HG03066 (cell line): ENCODE measurements at regions not wholly inside any gene's neighbourhood (a gene's known extent, or its start where the extent isn't known, plus 50 kb on each side); places are given as distances from the start of the nearest gene placed in this dataset.

Source experiments
- ATAC-seq: cut with Tn5 transposase; IDR thresholded peaks from one replicate; pipeline ENCODE4 v1.9.1; 2021; ENCODE audit warnings: low read depth; ENCODE audit not compliant: unreplicated experiment

DNA sequence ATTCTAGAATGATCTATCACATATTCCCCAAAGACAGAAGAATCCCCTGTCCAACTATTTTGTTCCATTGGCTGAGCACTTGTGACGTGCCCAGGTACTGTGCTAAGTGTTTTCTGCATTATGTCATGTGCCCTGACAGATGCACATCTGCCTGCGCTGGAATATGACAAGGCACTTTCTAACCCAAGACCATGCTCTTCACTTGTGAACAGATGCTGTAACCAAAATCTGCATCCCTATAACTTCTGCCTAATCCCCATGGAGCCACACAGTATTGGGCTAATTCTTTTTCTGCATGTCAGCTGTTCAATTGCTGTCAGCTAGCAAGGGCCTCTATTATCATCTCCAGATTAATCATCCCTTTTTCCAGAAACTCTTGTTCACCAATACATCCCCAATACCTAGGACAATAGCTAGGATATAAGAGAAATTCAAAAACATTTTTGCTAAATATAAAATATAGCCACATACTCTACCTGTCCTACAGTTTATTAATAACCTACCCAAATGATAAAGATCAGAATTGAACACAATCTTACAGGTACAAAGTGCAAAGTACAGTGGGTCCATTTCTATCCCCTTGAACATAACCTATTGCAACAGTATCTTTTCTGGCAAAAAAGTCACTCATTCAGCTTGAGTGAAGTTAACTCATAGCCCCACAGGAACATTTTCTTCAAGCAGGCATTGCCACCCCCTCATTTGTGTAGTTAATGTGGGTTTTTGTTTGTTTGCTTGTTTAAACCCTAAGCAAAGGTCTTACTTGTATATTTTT, 109.4 kb upstream of the LRRN1 start:
- no peak for ATAC-seq

DNA sequence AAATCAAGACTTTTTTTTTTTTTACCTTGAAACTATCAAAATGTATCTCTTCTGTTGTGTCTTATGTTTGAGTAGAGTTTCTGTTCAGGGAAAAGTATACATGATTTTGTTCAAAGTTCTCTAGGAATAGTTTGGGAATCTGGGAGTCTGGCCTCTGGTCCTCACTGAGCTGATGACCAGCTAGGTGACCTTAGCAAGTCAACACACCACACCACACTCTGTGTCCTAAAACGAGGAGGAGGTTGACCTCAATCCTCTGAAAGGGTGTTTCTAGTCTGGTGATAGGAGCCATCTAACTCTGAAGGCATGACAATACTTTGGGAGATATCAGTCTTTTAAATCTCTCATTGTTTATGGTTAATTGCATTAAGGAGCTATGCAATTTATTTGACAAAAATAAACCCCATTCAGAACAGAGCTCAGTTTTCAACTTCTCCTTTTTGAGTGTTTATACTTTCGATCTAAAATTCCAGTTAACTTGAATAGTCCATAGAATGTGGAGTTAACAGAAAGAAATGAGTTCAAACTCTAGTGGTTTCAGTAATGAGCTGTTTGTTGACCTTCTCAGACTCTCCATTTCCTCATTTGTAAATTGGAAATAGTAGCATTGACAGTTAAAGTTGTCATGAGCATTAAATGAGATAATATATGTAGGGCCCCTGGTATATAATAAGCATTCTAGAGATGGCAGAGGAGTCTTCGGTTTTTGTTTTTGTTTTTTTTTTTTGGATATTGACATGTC, 112.2 kb upstream of the LRRN1 start:
- ATAC-seq: no peak

DNA sequence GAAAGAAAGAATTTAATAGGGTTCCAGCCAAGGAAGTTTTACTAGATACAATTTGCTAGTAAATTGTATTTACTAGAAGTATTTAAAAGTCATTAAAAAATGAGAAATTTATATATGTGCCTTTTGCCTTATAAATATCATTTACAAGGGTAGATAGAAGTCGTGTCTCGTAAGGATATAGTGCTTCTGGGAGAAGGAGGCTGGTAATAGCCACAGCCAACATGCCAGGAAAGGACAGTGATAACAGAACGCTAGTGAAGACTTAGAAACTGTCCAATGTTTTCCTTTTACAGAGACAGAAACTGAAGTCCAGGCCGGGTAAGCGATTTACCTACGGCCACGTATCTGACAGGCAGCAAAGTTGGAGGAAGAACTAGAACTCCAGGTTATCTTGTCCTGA, 113.5 kb upstream of the LRRN1 start:
- ATAC-seq: no peak

DNA sequence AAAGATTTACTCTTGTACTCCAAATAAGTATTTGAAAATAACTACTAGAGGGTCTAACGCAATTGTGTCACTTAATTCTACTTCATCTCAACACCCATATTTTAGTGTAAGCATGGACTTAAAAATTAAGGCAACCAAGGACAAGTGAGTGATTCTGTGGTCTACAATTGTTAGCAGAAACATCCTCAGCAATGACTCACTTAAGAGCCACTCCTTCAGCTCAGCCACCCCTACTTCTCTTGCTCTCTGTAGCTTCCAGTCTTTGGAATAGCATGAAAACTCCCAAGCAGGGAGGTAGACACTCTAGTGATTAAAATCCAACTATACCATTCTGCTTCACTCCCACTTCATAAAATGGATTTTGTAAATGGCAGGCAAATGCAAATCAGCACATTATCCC, 116.0 kb upstream of the LRRN1 start:
- no peak for ATAC-seq

DNA sequence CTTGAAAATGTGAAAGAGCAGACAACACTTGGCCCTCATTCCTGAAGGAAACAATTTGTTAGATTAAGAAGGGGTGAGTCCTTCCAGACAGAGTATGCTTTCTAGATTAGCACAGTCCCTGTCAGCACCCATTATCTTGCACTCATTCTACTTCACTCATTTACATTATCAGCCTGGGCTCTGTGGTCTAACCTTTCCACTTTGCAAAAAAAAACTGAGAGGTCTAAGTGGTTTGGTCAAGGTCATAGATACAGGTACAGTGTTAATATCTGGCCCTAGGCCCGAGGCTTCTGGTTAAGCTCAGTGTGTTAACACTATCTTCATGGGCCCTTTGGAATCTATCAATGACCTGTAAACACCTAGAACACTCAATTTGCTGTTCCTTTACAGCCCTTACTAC, 123.4 kb upstream of the LRRN1 start:
- ATAC-seq: no peak

DNA sequence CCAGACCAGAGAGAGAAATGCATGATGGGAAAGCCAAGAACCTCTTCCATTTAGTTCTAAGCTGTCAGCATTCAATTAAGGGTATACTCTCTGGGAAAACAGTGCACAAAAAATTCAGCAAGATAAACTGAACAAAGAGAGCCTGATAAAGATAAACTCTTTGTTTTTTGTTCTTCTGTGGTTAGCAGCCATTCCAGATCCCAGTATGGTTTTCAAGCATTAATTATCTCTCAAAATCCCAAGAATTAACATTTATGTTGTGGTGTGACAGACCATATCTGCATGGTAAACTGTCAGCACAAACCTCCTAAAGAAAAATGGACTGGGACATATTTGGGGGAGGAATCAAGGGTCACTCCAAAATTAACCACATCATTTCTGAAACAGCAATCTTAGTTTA, 124.0 kb upstream of the LRRN1 start:
- ATAC-seq: no peak

DNA sequence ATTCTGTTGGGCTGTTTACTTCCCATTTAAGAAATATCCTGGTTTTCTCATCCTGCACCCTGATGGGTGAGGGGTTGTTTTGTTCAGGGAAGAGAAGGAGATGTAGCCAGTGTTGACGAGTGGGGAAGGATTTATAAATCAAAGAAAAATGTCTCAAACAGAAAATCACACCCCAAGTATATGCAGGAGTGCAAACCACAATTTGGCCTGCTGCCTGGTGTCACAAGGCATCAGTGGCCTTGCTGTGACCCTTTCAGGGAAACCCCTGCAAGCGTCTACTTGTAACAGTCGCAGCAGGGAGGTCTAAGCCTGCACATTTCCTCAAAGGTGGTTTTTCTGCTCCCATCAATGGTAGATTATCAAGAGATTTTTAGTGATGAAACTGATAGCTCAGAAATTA, 132.6 kb upstream of the LRRN1 start:
- peak; percentile 83 for ATAC-seq

DNA sequence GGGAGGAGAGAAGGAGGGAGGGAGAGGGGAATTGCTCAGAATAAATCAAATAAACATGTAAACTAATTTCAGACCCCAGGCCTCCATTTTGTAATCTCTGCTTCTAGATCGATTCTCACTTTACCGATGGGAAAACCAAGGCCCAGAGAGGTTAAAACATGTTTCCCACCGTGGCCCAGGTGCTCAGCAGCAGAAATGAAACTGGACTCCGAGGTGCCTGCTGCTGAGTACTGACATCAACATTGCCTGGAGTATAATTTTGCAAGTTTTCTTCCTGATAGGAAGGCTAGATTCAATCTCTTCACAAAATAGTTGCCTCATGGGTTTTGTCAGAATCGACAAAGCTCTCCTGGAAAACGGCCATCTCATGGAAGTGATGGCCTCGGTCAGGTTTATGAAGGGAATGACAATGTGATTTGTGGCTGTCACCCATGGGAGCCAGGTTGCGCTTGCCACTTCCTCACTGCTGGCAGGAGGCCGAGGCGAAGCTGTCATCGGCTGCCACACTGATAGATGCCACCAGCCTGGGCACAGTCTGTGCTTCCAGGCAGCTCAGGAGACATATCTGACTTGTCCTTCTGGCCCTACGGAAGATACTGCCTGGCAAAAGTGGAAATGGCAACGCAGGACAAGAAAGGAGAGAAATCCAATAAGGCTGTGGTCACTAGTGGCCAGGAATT, 133.1 kb upstream of the LRRN1 start:
- ATAC-seq: peak; percentile 49

DNA sequence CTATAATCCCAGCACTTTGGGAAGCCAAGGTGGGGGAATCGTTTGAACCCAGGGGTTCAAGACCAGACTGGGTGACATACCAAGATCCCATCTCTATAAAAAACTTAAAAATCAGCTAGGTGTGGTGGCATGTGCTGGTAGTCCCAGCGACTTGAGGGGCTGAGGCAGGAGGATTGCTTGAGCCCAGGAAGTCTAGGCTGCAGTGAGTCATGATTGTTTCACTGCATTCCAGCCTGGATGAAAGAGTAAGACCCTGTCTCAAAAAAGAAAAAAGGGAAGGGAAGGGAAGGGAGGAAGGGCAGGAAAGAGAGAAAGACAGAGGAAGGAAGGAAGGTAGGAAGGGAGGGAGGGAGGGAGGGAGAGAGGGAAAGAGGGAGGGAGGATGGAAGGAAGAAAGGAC, 133.7 kb upstream of the LRRN1 start:
- no peak for ATAC-seq

DNA sequence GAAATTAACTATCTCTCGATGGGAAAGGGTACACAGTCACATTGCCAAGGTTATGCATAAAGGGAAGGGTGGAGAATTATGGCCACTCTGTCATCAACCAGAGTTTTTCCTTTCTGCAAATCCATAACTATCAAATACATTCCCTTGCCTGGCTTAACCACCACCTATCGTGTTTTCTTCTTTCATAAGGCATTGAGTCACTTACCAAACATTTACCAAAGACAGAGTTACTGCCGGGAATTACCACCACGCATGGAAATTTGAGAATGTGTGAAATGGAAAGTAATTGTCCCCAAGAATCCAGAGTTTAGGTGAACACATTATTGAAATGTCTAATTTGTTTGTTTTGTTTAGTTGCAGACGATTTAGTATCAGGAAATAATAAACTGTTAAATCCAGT, 134.3 kb upstream of the LRRN1 start:
- ATAC-seq: no peak

DNA sequence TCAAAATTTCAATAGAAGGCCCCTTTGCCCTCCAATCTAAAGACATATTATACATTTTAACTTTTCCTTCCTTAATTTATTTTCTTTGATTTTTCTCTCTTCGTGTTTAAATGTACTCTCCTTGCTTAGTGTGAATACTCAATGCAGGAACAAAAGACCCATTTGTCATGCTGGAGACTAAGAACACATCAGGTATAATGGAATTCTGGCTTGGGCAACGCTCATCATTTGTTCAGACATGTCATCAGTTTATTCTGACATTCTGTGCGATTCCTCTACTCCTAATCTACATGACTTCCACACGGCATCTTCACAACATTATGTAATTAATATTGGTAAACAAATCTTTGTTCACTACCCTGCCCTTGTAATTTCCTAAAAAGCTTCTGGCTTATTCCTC, 136.6 kb upstream of the LRRN1 start:
- no peak for ATAC-seq

DNA sequence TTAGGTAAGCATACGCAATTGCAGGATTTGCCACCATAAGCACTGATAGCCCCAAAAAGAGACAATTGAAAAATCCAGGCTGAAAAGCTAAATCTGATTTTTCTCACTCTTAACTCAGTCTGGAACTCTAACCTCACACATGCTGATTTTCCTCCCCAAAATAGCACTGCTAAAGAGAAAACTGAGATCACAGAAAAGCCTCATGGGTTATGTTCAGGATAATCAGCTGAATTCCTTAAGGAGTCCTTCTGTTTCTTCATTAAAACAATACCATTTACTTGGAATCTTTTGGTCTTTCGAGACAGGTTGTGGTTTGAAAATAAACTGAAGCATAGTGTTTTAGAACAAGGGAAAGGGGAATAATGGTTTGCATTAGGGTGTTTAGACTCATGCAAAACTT, 144.3 kb upstream of the LRRN1 start:
- no peak for ATAC-seq

DNA sequence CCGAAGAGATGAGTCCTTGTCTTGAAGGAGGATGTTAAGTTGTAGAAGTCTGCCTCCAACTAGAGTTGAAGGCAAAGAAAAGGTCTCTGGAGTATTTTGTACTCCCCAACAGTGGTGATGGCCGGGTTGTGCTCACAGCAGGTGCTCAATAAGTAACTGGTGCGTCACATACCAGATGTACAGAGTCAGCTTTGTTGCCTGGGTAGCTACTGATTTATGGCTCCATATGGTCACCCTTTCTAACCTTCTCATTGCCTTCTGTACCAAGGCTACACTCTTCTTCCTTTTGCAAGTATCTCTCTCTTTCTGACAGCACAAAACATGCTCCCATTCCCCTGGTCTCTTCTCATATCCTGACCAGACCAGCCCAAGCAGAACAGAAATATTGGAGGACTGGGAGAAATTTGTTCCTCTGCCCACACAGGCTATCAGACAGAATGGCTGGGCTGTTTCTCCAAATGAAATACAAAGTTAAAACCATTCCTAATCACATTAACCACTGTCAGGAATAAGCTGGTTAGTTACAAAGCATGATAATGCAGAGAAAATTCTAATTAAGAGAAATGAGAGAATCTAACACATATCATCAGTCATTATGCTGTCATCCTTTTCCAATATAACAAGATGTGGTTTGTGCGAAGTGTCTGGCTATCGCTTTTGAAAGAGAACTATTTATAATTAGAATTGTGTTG, 150.1 kb upstream of the LRRN1 start:
- no peak for ATAC-seq

DNA sequence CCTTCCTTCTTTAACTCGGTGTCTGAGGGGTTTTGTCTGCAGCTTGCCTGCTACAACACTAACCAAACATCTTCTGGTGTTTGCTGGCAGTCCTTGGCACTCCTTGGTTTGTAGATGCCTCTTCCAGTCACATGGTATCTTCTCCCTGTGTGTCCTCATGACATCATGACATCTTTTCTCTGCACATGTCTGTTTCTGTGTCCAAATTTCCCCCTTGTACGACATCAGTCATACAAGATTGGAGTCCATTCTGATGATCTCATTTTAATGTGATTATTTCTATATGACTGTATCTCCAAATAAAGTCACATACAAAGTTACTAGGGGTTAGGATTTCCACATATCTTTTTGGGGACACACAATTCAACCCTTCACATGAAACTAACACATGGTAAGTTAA, 152.3 kb upstream of the LRRN1 start:
- ATAC-seq: no peak

DNA sequence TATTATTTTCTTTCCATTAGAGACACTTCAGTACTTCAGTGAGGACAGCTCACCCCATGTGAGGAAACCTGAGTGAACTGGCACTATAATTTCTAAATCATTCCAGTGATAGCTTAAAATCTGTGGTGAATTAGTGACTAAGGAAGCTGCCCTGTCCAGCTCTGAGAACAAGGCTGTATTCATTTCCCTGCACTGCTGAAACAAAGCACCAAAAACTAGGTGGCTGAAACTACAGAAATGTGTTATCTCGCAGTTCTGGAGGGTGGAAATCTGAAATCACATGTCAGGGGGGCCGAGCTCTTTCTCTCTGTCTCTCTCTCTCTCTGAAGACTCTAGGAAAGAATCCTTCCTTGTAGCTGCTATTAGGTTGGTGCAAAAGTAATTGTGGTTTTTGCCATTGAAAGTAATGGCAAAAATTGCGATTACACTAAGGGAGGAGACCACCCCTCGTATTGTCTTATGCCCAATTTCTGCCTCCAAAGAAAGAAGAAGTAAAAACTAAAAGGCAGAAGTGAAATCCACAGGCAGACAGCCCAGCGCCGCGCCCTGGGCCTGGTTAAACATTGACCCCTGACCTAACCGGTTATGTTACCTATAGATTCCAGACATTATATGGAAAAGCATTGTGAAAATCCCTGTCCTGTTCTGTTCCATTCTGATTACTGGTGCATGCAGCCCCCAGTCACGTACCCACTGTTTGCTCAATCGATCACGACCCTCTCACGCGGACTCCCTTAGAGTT, 153.0 kb upstream of the LRRN1 start:
- peak; percentile 91 for ATAC-seq

DNA sequence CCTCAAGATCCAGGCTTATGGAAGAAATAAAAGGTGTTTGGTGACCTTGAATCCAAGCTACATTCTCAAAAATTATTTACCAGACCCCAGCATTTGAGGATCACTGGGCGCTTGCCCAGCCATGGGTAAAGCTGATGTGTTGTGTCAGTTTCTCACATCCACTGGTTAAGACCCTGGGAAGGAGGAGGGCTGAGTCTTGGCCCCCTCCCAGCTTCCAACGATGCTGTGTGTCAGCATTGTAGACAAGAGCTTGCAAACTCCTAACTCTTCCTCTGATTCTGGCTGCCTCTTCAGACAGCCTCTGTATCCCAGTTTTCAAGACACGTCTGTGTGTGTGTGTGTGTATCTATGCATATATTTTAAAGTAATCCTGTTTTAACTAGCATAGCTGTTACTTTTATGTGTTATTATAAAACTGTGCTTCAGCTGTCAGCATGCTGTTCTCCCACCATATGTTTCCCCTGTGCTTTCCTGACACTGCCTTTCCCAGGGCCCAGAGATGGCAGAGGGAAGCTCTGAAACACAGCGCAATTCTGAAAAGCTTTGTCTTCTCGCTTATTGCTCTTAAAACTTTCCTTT, 157.3 kb upstream of the LRRN1 start:
- ATAC-seq: no peak

DNA sequence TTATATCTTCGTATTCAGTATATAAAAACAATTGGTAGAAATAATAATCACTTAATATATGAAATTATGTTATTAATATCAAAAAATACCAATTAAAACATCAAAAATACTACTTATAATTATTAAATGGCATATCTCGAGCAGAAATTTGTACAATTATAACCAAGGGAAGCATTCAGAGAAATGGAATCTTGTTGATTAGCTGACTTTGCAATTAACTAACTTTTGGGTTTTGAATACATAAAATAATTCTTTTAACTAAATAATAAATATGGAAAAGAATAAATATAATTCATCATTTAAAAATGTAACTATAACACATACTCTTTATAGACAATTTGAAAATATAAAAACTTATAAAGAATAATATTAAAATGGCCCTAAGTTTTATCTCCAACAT, 160.2 kb upstream of the LRRN1 start:
- no peak for ATAC-seq

DNA sequence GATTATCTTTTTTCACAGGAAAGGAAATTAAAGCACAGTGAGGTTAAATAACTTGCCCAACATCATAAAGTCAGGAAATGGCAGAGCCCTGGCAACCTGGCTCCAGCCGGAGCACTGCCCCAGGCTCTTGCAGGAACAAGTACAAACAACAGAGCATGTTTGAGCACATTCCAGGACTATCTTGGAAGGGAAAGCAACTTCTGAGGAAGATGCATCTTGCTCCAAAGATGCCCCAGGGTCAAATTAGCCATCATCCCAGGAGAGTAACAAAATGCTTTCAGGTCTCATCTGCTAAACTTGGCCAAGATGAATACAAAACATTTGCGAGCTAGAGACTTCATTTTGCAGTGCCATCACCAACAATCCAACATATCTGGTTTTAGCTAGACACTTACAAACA, 162.4 kb upstream of the LRRN1 start:
- no peak for ATAC-seq

DNA sequence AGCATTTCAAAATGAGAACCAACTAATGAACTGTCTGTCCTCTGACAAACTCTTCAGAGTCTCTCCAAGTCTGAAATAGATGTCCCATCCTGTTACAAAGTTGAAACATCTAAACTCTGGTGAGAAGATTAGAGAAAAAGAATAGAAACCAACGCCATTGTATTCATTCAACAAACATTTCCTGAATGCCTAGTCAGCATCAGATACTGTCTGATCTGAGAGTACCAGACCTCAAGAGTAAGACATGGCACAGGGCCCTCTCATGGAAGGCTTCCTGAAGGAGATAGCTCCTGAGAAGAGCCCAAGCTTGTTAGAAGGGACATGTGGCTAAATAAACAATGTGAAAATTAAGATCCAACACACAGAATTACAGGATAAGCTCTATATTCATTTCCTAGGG, 164.1 kb upstream of the LRRN1 start:
- ATAC-seq: no peak

DNA sequence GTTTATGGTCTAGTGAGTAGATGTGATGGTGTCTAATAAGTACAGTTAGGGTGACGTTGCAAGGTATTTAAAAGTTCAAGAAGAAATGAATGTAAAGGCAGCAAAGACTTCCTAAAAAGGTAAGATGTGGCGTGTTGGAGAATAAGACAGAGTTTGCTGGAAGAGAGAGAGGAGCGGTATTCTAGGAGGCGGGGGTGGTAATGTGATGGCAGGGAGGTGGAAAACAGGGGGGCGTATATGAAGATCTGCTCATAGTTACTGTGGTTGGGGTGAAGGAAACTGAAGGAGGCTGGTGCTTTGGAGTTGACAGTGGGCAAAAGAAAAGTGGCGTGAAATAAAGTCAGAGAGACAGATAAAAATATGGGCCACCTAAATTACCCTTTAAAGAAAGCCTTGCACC, 164.9 kb upstream of the LRRN1 start:
- ATAC-seq: no peak
